B cell (primary cell): ENCODE measurements at regions not wholly inside any gene's neighbourhood (a gene's known extent, or its start where the extent isn't known, plus 50 kb on each side); places are given as distances from the start of the nearest gene placed in this dataset.

Experiments
- ATAC-seq: fragments of 200-7000 bp; cut with Tn5 transposase; one replicate; pipeline ENCODE4 v1.10.0; 2021; ENCODE audit warnings: low read depth, mild to moderate bottlenecking, moderate number of reproducible peaks, moderate library complexity
- CTCF ChIA-PET: fragments of 350-600 bp; sonication (Branson Sonifier 250); formaldehyde crosslinking; loops from one replicate; lab custom pipeline; 2021; ENCODE audit warnings: antibody characterized with exemption, inconsistent platforms; lab: Charles Lee
- POLR2A ChIA-PET: fragments of 350-600 bp; sonication (Branson Sonifier 250); formaldehyde crosslinking; loops from one replicate; lab custom pipeline; 2021; ENCODE audit warnings: antibody characterized with exemption; lab: Charles Lee
- DNase-seq: peaks from one replicate; pipeline ENCODE4 v3.0.0; 2013
- H2AFZ ChIP-seq: 2 replicates; pipeline ENCODE4 v1.6.1; 2012; ENCODE audit warnings: mild to moderate bottlenecking, low read depth, low read length; ENCODE audit not compliant: insufficient read depth, poor library complexity, severe bottlenecking
- H3K27ac ChIP-seq, 2 donors: 1 replicate in 1 of 2; 2 replicates in 1 of 2; pipeline ENCODE4 v1.5.1; 2012 to 2013; ENCODE audit warnings: low read length in 2 of 2, mild to moderate bottlenecking in 2 of 2, moderate library complexity in 1 of 2
- H3K27me3 ChIP-seq, 4 experiments: fragments of 200-600 bp in 1 of 4; sonication (generic) in 1 of 4; replicated peaks in 1 of 4; 1 replicate in 2 of 4; 2 replicates in 2 of 4; pipeline versions ENCODE4 v1.6.1 to v1.7.0; 2013 to 2016; ENCODE audit warnings: low read length in 3 of 4, mild to moderate bottlenecking in 2 of 4, mixed read lengths in 1 of 4, moderate library complexity in 1 of 4; ENCODE audit not compliant: insufficient read depth in 4 of 4, control insufficient read depth in 3 of 4; ENCODE audit errors: control extremely low read depth in 1 of 4
- H3K36me3 ChIP-seq, 2 experiments: replicated peaks in 1 of 2; 1 replicate in 1 of 2; 2 replicates in 1 of 2; pipeline versions ENCODE4 v1.6.1 to v1.7.1; 2013; ENCODE audit warnings: low read length in 1 of 2; ENCODE audit not compliant: insufficient read depth in 2 of 2, control insufficient read depth in 1 of 2; ENCODE audit errors: control extremely low read depth in 1 of 2, extremely low read depth in 1 of 2
- H3K4me1 ChIP-seq, 2 donors: fragments of 200-600 bp in 1 of 2; sonication (generic) in 1 of 2; 1 replicate in 1 of 2; 2 replicates in 1 of 2; pipeline versions ENCODE4 v1.5.1 to v1.6.1; 2013 to 2017; ENCODE audit warnings: low read length in 2 of 2; ENCODE audit not compliant: control insufficient read depth in 2 of 2, insufficient read depth in 2 of 2
- H3K4me2 ChIP-seq: replicated peaks from 2 replicates; pipeline ENCODE3; 2012; ENCODE audit warnings: mild to moderate bottlenecking, low read depth, low read length; ENCODE audit not compliant: poor library complexity, severe bottlenecking
- H3K4me3 ChIP-seq, 5 experiments: fragments of 200-600 bp in 1 of 5; sonication (generic) in 1 of 5; 1 replicate in 3 of 5; 2 replicates in 2 of 5; pipeline versions ENCODE4 v1.5.1 to v1.7.0; 2011 to 2016; ENCODE audit warnings: low read length in 4 of 5, mild to moderate bottlenecking in 4 of 5, low read depth in 2 of 5, control low read depth in 1 of 5, moderate library complexity in 1 of 5; ENCODE audit not compliant: insufficient read depth in 1 of 5; ENCODE audit errors: control extremely low read depth in 1 of 5, extremely low read depth in 1 of 5
- H3K79me2 ChIP-seq: fragments of 200-600 bp; sonication (generic); one replicate; pipeline ENCODE4 v1.6.0; 2016; ENCODE audit warnings: low read length; ENCODE audit not compliant: control insufficient read depth, insufficient read depth
- H3K9ac ChIP-seq: fragments of 200-600 bp; sonication (generic); 2 replicates; pipeline ENCODE4 v1.6.1; 2017; ENCODE audit warnings: mild to moderate bottlenecking, low read length, moderate library complexity
- H3K9me3 ChIP-seq, 3 donors: one replicate each; pipeline versions ENCODE4 v1.6.1 to v1.7.1; 2013; ENCODE audit warnings: low read length in 2 of 3; ENCODE audit not compliant: control insufficient read depth in 2 of 3, insufficient read depth in 1 of 3; ENCODE audit errors: control extremely low read depth in 1 of 3
- H4K20me1 ChIP-seq: 2 replicates; pipeline ENCODE4 v1.6.0; 2012; ENCODE audit warnings: mild to moderate bottlenecking, low read length; ENCODE audit not compliant: insufficient read depth, control insufficient read depth, poor library complexity, severe bottlenecking
- H3K27ac Mint-ChIP-seq: one replicate; pipeline ENCODE4 v1.8.0; 2021; ENCODE audit warnings: mixed read lengths
- H3K27me3 Mint-ChIP-seq: one replicate; pipeline ENCODE4 v1.8.0; 2021; ENCODE audit warnings: mixed read lengths
- H3K4me1 Mint-ChIP-seq: one replicate; pipeline ENCODE4 v1.8.0; 2021; ENCODE audit warnings: mixed read lengths
- H3K4me3 Mint-ChIP-seq: one replicate; pipeline ENCODE4 v1.8.0; 2021; ENCODE audit warnings: mixed read lengths
- H3K9me3 Mint-ChIP-seq: one replicate; pipeline ENCODE4 v1.8.0; 2022; ENCODE audit warnings: mixed read lengths; ENCODE audit not compliant: insufficient read depth
- CTCF ChIP-seq: fragments of 200-600 bp; IDR thresholded peaks from one replicate; pipeline ENCODE4 v1.8.0; 2022; ENCODE audit warnings: antibody characterized with exemption, mild to moderate bottlenecking
- EZH2 ChIP-seq: IDR thresholded peaks from 2 replicates; pipeline ENCODE4 v1.6.1; 2012; ENCODE audit warnings: borderline replicate concordance, low read depth, mild to moderate bottlenecking, moderate library complexity, low read length; ENCODE audit not compliant: insufficient read depth, poor library complexity, severe bottlenecking
- WGBS: methylation state at CpG from one replicate; pipeline ENCODE4 v1.1.5; 2013; ENCODE audit warnings: missing lambda C conversion rate; ENCODE audit not compliant: insufficient coverage; 5-methylcytosine and 5-hydroxymethylcytosine counted together
- intact Hi-C: fragments of 100-400 bp; cut with micrococcal nuclease; formaldehyde crosslinking; loops from one replicate; pipeline ENCODE4 v1.10.0; 2022

- H3K4me1 ChIP-seq: no peaks in the 10 kb centered on the region
- no peaks in the 10 kb centered on the region for H3K27me3 ChIP-seq
- Mint-ChIP-seq H3K27me3 (peaks cover 8% of the 10 kb centered on the region), H3K4me1 (no peaks in the 10 kb centered on the region), H3K9me3 (no peaks in the 10 kb centered on the region), H3K27ac (no peak overlapping the region), H3K4me3 (no peak overlapping the region)
- H3K4me3 ChIP-seq: no peak overlapping the region
- intact Hi-C loops: no loop called here
- ChIA-PET CTCF (no interaction called here), POLR2A (no interaction called here)
- no peak overlapping the region for H3K9ac ChIP-seq
- ATAC-seq (no peak), DNase-seq (no peak)
- WGBS: 97% methylated on average over 10 of the region's 13 CpGs
- no peaks in the 10 kb centered on the region for H4K20me1 ChIP-seq
- no peaks in the 10 kb centered on the region for H3K79me2 ChIP-seq
- no peak overlapping the region for H2AFZ ChIP-seq
- H3K9me3 ChIP-seq: no peaks in the 10 kb centered on the region
- H3K4me2 ChIP-seq: no peak overlapping the region
- no peaks in the 10 kb centered on the region for H3K36me3 ChIP-seq
- TF ChIP-seq CTCF (no peak), EZH2 (no peak)
- H3K27ac ChIP-seq: no peak overlapping the region
Measured at GRCh38 chr19:33878030-33878544, 81.4 kb downstream of the KCTD15 start.

GRCh38 chr19:33878910-33879810, 82.5 kb downstream of the KCTD15 start:
- DNase-seq: no peak
- no peak for ATAC-seq
- WGBS: 94% methylated on average over 10 of the region's 11 CpGs

More at GRCh38 chr19:33878910-33879810, 82.5 kb downstream of the KCTD15 start:
- Histone ChIP-seq H4K20me1 (no peaks in the 10 kb centered on the region), H3K9me3 (peaks cover 0 to 5% (median 0%) of the 10 kb centered on the region in 3 donors), H3K27me3 (no peaks in the 10 kb centered on the region), H3K4me2 (no peak overlapping the region), H3K9ac (no peak overlapping the region), H3K36me3 (no peaks in the 10 kb centered on the region), H3K79me2 (no peaks in the 10 kb centered on the region), H3K4me1 (no peaks in the 10 kb centered on the region), H3K27ac (no peak overlapping the region), H2AFZ (no peak overlapping the region), H3K4me3 (no peak overlapping the region)
- ChIA-PET POLR2A (no interaction called here), CTCF (no interaction called here)
- Mint-ChIP-seq H3K27me3 (peaks cover 4% of the 10 kb centered on the region), H3K9me3 (no peaks in the 10 kb centered on the region), H3K4me3 (no peak overlapping the region), H3K4me1 (peaks cover 2% of the 10 kb centered on the region), H3K27ac (no peak overlapping the region)
- TF ChIP-seq CTCF (no peak), EZH2 (no peak)
- intact Hi-C loops: no loop called here
